T-cell (primary cell): ENCODE measurements at regions not wholly inside any gene's neighbourhood (a gene's known extent, or its start where the extent isn't known, plus 50 kb on each side); places are given as distances from the start of the nearest gene placed in this dataset.
A peak's percentile ranks its signal among the peaks of the same experiment; 100 is the strongest.

Experiments used
- ATAC-seq, 4 experiments: fragments of 200-7000 bp in 3 of 4; fragments of 150-1000 bp in 1 of 4; cut with Tn5 transposase; replicated peaks in 1 of 4; 1 replicate in 3 of 4; 2 replicates in 1 of 4; pipeline ENCODE4 v1.10.0; 2021; ENCODE audit warnings: moderate library complexity in 3 of 4, mild to moderate bottlenecking in 2 of 4, moderate number of reproducible peaks in 1 of 4
- CTCF ChIA-PET, 2 donors: fragments of 300-600 bp; sonication (Branson Sonifier 250); formaldehyde crosslinking; loops; one replicate each; lab custom pipeline; 2022; ENCODE audit warnings: antibody characterized with exemption in 2 of 2; lab: Charles Lee
- POLR2A ChIA-PET, 2 donors: fragments of 300-600 bp; sonication (Branson Sonifier 250); formaldehyde crosslinking; loops; one replicate each; lab custom pipeline; 2022; ENCODE audit warnings: antibody characterized with exemption in 2 of 2; lab: Charles Lee
- DNase-seq, 35 experiments: peaks; one replicate each; pipeline versions ENCODE4 v3.0.0 to v3.0.0-alpha.2; 2013 to 2023
- H3K27ac ChIP-seq: one replicate; pipeline ENCODE4 v1.5.1; 2013; ENCODE audit warnings: low read length
- H3K27me3 ChIP-seq, 2 experiments: replicated peaks in 1 of 2; 1 replicate in 1 of 2; 2 replicates in 1 of 2; pipeline versions ENCODE4 v1.6.1 to v1.7.0; 2013; ENCODE audit warnings: low read length in 1 of 2, mixed read lengths in 1 of 2; ENCODE audit not compliant: control insufficient read depth in 2 of 2, insufficient read depth in 2 of 2; ENCODE audit errors: extremely low read depth in 1 of 2
- H3K36me3 ChIP-seq, 2 donors: 1 replicate in 1 of 2; 2 replicates in 1 of 2; pipeline versions ENCODE4 v1.6.1 to v1.7.0; 2013; ENCODE audit warnings: low read length in 1 of 2; ENCODE audit not compliant: control insufficient read depth in 2 of 2, insufficient read depth in 1 of 2; ENCODE audit errors: extremely low read depth in 1 of 2
- H3K4me1 ChIP-seq, 2 experiments: 1 replicate in 1 of 2; 2 replicates in 1 of 2; pipeline versions ENCODE4 v1.6.1 to v1.7.0; 2013; ENCODE audit warnings: low read length in 2 of 2, mixed read lengths in 1 of 2; ENCODE audit not compliant: insufficient read depth in 2 of 2, control insufficient read depth in 1 of 2; ENCODE audit errors: extremely low read depth in 1 of 2
- H3K4me3 ChIP-seq, 2 donors: 1 replicate in 1 of 2; 2 replicates in 1 of 2; pipeline versions ENCODE4 v1.5.1 to v1.7.0; 2013; ENCODE audit warnings: mild to moderate bottlenecking in 2 of 2, low read length in 1 of 2, moderate library complexity in 1 of 2; ENCODE audit not compliant: control insufficient read depth in 1 of 2; ENCODE audit errors: extremely low read depth in 1 of 2
- H3K9me3 ChIP-seq: 2 replicates; pipeline ENCODE4 v1.7.0; 2013
- H3K27ac Mint-ChIP-seq, 2 donors: one replicate each; pipeline ENCODE4 v1.8.0; 2020 to 2021; ENCODE audit warnings: mild to moderate bottlenecking in 2 of 2, mixed read lengths in 2 of 2
- H3K27me3 Mint-ChIP-seq, 2 donors: one replicate each; pipeline ENCODE4 v1.8.0; 2021 to 2022; ENCODE audit warnings: mixed read lengths in 2 of 2
- H3K36me3 Mint-ChIP-seq: one replicate; pipeline ENCODE4 v1.8.0; 2021; ENCODE audit warnings: mixed read lengths
- H3K4me1 Mint-ChIP-seq, 3 donors: one replicate each; pipeline ENCODE4 v1.8.0; 2020 to 2022; ENCODE audit warnings: mixed read lengths in 3 of 3, mild to moderate bottlenecking in 1 of 3
- H3K4me3 Mint-ChIP-seq, 3 donors: one replicate each; pipeline ENCODE4 v1.8.0; 2020 to 2022; ENCODE audit warnings: mild to moderate bottlenecking in 3 of 3, mixed read lengths in 3 of 3, moderate library complexity in 3 of 3
- H3K9me3 Mint-ChIP-seq, 3 donors: one replicate each; pipeline ENCODE4 v1.8.0; 2020 to 2022; ENCODE audit warnings: mixed read lengths in 3 of 3
- WGBS: methylation state at CpG from one replicate; pipeline ENCODE4 v1.1.5; 2013; ENCODE audit warnings: missing lambda C conversion rate; ENCODE audit not compliant: insufficient coverage; 5-methylcytosine and 5-hydroxymethylcytosine counted together

DNA sequence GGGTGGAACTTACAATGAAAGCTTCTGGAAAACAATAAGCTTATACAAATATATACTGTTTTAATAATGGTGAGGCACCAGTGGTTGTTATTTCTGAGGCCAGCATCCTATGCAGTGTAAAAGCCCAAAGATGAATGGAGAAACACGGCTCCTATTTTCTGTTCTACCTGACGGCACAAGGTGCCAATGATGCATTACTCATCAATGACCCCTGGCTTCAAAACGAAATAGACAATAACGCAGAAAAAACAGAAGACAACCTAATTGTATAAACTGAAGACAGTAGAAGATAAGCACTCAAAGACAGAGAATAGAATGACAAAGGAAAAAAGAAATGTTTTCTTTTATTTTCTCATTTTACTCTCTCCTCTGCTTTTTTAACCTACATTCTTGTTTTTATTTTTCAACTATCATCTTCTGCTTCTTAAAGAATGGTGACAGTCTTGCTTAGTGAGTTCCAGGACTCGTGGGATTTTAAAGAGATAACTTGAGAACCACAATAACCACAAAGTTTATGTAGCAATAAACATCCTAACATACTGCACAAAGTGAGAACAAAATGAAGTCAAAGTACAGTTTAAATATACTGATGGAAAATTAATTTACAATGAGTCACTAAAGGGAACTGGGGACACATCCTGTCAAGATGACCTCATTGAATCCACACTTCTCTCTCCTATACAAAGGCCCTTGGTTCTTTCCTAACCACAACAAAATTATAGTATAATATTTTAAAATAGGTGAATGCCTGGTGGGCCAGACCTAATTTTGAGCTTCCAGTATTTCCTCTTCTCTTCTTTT lies 169.8 kb downstream of the BTC start:
- WGBS: no CpG with 5 or more reads among the region's 5 CpGs
- Mint-ChIP-seq H3K4me1 (peaks cover 22 to 40% (median 25%) of the 10 kb centered on the region in 3 donors), H3K4me3 (no peak overlapping the region), H3K27ac (no peak overlapping the region), H3K9me3 (no peaks in the 10 kb centered on the region), H3K27me3 (peaks cover 0 to 3% of the 10 kb centered on the region in 2 donors), H3K36me3 (no peaks in the 10 kb centered on the region)
- no peak overlapping the region for H3K27ac ChIP-seq
- H3K27me3 ChIP-seq: no peaks in the 10 kb centered on the region
- H3K9me3 ChIP-seq: no peaks in the 10 kb centered on the region
- H3K4me1 ChIP-seq: peaks cover 0 to 14% of the 10 kb centered on the region in 2 experiments
- no peaks in the 10 kb centered on the region for H3K36me3 ChIP-seq
- H3K4me3 ChIP-seq: no peak overlapping the region
- ChIA-PET CTCF (interaction anchor here (1.2 to 2.2 kb wide), 5 partner anchors 9 to 248 kb away, joined by 3 to 15 read pairs (median 4); no protein-coding TSS in a partner anchor), POLR2A (interaction anchor here in 1 of 2 donors (1.1 kb wide), 1 partner anchor 22 kb away, joined by 3 read pairs; no protein-coding TSS in a partner anchor)
- ATAC-seq (peak in 3 of 4 experiments; percentile 13 to 56 (median 19)), DNase-seq (no peak)

DNA sequence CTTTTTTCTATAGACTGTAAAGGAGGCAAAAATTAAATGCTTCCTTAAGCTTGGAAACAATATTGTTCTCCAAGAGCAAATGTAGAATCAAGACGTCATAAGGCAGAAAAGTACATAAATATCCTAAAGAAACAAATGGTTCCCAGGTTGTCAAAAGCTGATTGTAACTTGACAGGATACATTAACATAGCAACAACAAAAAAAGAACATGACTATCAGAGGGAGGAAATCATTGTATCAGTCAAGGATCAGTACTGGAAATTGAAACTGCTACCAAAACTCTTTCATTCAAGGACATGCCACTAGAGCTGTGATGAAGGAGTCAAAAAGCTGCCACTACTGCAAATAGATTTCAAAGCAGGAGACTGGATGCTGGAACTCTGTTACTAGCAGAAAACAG lies 168.3 kb downstream of the BTC start:
- no CpG with 5 or more reads among the region's 1 CpG for WGBS
- ChIA-PET CTCF (interaction anchor here (0.6 to 2.2 kb wide), 6 partner anchors 10 to 249 kb away, joined by 3 to 10 read pairs (median 4); no protein-coding TSS in a partner anchor), POLR2A (interaction anchor here (0.6 to 0.7 kb wide), 2 partner anchors 35 to 226 kb away, joined by 3 read pairs; no protein-coding TSS in a partner anchor)

DNA sequence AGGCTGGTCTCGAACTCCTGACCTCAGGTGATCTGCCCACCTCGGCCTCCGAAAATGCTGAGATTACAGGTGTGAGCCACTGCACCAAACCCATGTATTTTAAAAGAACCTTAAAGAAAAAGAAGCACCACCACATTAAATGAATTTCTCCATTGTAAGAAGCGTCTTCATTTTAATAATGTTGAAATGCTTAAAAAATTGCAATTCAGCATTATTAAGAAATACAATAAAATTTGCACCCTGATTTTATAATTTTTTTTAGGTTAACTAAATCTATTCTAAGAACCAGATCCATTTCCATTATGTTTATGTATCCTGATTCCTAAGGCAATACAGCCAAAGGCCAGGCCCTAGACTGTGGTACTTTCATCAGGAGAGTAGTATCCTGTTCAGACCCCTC lies 167.2 kb downstream of the BTC start:
- ChIA-PET CTCF (no interaction called here), POLR2A (no interaction called here)
- peaks cover 0 to 14% of the 10 kb centered on the region in 2 experiments for H3K4me1 ChIP-seq
- peaks cover 0 to 4% of the 10 kb centered on the region in 2 donors for H3K27me3 Mint-ChIP-seq
- no peaks in the 10 kb centered on the region for H3K36me3 ChIP-seq
- H3K27ac Mint-ChIP-seq: no peak overlapping the region
- no peak overlapping the region for H3K4me3 ChIP-seq
- H3K4me1 Mint-ChIP-seq: peaks cover 23 to 56% (median 27%) of the 10 kb centered on the region in 3 donors
- DNase-seq (no peak), ATAC-seq (no peak)
- H3K27ac ChIP-seq: no peak overlapping the region
- H3K27me3 ChIP-seq: no peaks in the 10 kb centered on the region
- WGBS: no CpG with 5 or more reads among the region's 4 CpGs
- H3K9me3 ChIP-seq: no peaks in the 10 kb centered on the region
- H3K36me3 Mint-ChIP-seq: no peaks in the 10 kb centered on the region
- H3K4me3 Mint-ChIP-seq: no peak overlapping the region
- no peaks in the 10 kb centered on the region for H3K9me3 Mint-ChIP-seq

More for the DNA sequence above, 168.3 kb downstream of the BTC start:
- H3K36me3 ChIP-seq: no peaks in the 10 kb centered on the region
- no peaks in the 10 kb centered on the region for H3K36me3 Mint-ChIP-seq
- no peak overlapping the region for H3K4me3 ChIP-seq
- DNase-seq (no peak), ATAC-seq (peak in 2 of 4 experiments; percentile 33 to 52)
- H3K27me3 Mint-ChIP-seq: peaks cover 0 to 3% of the 10 kb centered on the region in 2 donors
- H3K4me1 ChIP-seq: peaks cover 0 to 14% of the 10 kb centered on the region in 2 experiments
- H3K27ac Mint-ChIP-seq: peak overlapping the region in 1 of 2 donors; percentile 44
- no peaks in the 10 kb centered on the region for H3K27me3 ChIP-seq
- H3K4me3 Mint-ChIP-seq: no peak overlapping the region
- H3K27ac ChIP-seq: no peak overlapping the region
- no peaks in the 10 kb centered on the region for H3K9me3 Mint-ChIP-seq
- H3K9me3 ChIP-seq: no peaks in the 10 kb centered on the region
- peaks cover 22 to 50% (median 25%) of the 10 kb centered on the region in 3 donors for H3K4me1 Mint-ChIP-seq

DNA sequence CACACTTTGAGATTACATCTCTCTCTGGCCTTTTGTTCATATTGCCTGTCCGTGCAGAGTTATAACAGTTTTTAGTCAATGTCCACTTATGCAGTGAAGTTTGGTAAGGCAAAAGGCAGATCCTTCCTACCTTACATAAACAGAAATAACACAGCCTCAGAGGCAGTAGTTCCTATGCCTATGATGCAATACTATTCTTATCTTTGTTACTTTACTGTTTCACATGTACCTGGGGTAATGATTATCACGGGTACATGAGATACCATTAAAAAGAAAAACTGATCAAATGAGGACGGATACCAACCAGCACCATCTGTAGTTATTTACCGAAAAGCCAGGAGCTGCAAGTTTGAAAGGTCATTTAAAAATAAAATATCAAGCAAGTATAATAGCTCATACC lies 166.8 kb downstream of the BTC start:
- Mint-ChIP-seq H3K36me3 (no peaks in the 10 kb centered on the region), H3K9me3 (no peaks in the 10 kb centered on the region), H3K27ac (no peak overlapping the region), H3K4me3 (no peak overlapping the region), H3K27me3 (peaks cover 0 to 4% of the 10 kb centered on the region in 2 donors), H3K4me1 (peaks cover 24 to 59% (median 28%) of the 10 kb centered on the region in 3 donors)
- POLR2A ChIA-PET: no interaction called here
- H3K36me3 ChIP-seq: no peaks in the 10 kb centered on the region
- ATAC-seq (no peak), DNase-seq (no peak)
- H3K27me3 ChIP-seq: no peaks in the 10 kb centered on the region
- no peaks in the 10 kb centered on the region for H3K9me3 ChIP-seq
- no peak overlapping the region for H3K4me3 ChIP-seq
- no CpG with 5 or more reads among the region's 4 CpGs for whole genome bisulfite sequencing
- H3K27ac ChIP-seq: no peak overlapping the region
- H3K4me1 ChIP-seq: peaks cover 0 to 16% of the 10 kb centered on the region in 2 experiments
- CTCF ChIA-PET: no interaction called here

DNA sequence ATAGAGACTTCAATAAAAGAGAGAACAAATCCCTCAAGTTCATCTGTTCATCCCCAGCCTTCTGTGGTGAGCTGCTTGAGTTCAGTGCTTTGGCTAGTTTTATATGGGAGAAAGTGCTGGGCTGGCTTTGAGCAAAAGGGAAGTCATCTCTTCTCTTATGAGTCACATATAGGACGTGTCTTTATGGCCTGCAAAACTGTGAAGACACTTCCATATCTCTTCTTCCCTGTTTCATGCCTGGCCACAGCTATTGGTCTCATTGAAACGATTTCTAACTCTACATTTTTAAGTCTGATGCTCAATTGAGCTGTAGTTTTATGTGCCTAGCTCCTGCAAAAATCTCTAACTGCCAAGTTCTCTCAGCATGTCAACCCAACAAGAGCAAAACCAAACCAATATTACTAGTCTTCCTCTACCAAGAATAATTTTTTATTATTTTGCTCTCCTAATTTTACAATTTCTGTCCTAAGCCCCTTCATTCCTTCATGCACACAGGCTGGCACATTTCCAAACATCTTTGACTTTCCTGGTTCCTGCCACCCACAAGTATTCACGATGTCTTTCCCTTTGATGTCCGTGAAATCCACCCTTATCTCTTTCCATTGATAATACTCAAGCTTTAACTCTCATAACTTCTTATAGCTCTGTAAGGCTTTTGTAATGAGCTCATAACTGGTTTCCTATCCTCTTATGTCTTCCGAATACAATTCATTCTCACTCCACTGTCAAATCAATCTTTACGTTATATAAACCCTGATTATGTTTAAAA lies 165.3 kb downstream of the BTC start:
- CTCF ChIA-PET: no interaction called here
- ATAC-seq: no peak
- Mint-ChIP-seq H3K27ac (no peak overlapping the region), H3K4me1 (peaks cover 35 to 63% (median 35%) of the 10 kb centered on the region in 3 donors), H3K36me3 (no peaks in the 10 kb centered on the region), H3K27me3 (peaks cover 0 to 5% of the 10 kb centered on the region in 2 donors), H3K4me3 (no peak overlapping the region), H3K9me3 (no peaks in the 10 kb centered on the region)
- Histone ChIP-seq H3K4me1 (peaks cover 0 to 24% of the 10 kb centered on the region in 2 experiments), H3K36me3 (no peaks in the 10 kb centered on the region), H3K4me3 (no peak overlapping the region), H3K9me3 (no peaks in the 10 kb centered on the region), H3K27me3 (no peaks in the 10 kb centered on the region), H3K27ac (no peak overlapping the region)
- WGBS: 60% methylated on average over 2 of the region's 6 CpGs
- POLR2A ChIA-PET: no interaction called here
- no peak for DNase-seq

DNA sequence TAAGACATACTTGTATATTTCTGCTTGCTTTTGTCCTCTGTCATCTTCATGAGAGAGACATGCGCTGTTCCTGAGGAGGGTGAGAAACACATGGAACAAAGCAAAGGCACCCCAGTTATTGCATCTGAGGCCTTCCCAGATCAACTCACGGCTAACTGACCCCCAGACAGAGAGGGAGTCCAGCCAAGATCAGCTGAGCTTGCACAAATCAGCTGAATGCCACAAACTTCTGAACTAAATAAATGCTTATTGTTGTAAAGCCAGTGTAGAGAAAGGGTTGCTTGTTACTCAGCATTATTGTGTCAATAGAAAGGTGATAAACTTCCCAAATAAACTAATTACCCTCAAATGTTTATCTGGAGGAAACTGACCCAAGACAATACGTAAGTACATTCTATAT lies 163.8 kb downstream of the BTC start:
- no peaks in the 10 kb centered on the region for H3K27me3 ChIP-seq
- Mint-ChIP-seq H3K27ac (no peak overlapping the region), H3K4me1 (peaks cover 22 to 53% (median 25%) of the 10 kb centered on the region in 3 donors), H3K9me3 (no peaks in the 10 kb centered on the region), H3K27me3 (peaks cover 0 to 5% of the 10 kb centered on the region in 2 donors), H3K4me3 (no peak overlapping the region), H3K36me3 (no peaks in the 10 kb centered on the region)
- ChIA-PET CTCF (no interaction called here), POLR2A (no interaction called here)
- peaks cover 0 to 19% of the 10 kb centered on the region in 2 experiments for H3K4me1 ChIP-seq
- DNase-seq: no peak
- H3K27ac ChIP-seq: no peak overlapping the region
- no peak overlapping the region for H3K4me3 ChIP-seq
- H3K9me3 ChIP-seq: no peaks in the 10 kb centered on the region
- H3K36me3 ChIP-seq: no peaks in the 10 kb centered on the region
- 80% methylated on average over 2 of the region's 3 CpGs for WGBS
- no peak for ATAC-seq
